HEK293T (cell line): ENCODE measurements at regions not wholly inside any gene's neighbourhood (a gene's known extent, or its start where the extent isn't known, plus 50 kb on each side); places are given as distances from the start of the nearest gene placed in this dataset.

Experiments used
- CTCF ChIA-PET: fragments of 350-600 bp; formaldehyde crosslinking; extraction: SDS; loops from one replicate; lab custom pipeline; 2021; ENCODE audit warnings: antibody characterized with exemption, inconsistent platforms; lab: Yijun Ruan, JAX
- POLR2A ChIA-PET: fragments of 350-600 bp; formaldehyde crosslinking; extraction: SDS; loops from one replicate; lab custom pipeline; 2020; ENCODE audit warnings: antibody characterized with exemption, inconsistent platforms; lab: Yijun Ruan, JAX
- DNase-seq: peaks from one replicate; pipeline ENCODE4 v3.0.0; 2012; ENCODE audit warnings: mixed read lengths; ENCODE audit errors: extremely low spot score
- ARNT ChIP-seq: fragments of 450-650 bp; IDR thresholded peaks from 2 replicates; pipeline ENCODE4 v1.6.1; 2017; ENCODE audit warnings: mild to moderate bottlenecking
- BHLHE40 ChIP-seq: fragments of 450-650 bp; IDR thresholded peaks from 2 replicates; pipeline ENCODE4 v1.6.1; 2016; ENCODE audit warnings: mild to moderate bottlenecking, moderate library complexity, borderline replicate concordance
- CTBP1 ChIP-seq: fragments of 450-650 bp; IDR thresholded peaks from 2 replicates; pipeline ENCODE4 v1.6.1; 2016; ENCODE audit warnings: borderline replicate concordance
- ELF4 ChIP-seq: fragments of 450-650 bp; IDR thresholded peaks from 2 replicates; pipeline ENCODE4 v1.6.1; 2017; ENCODE audit warnings: antibody characterized with exemption
- FOXA1 ChIP-seq: fragments of 450-650 bp; IDR thresholded peaks from 2 replicates; pipeline ENCODE4 v1.6.1; 2016; ENCODE audit warnings: mild to moderate bottlenecking
- FOXK2 ChIP-seq: fragments of 450-650 bp; IDR thresholded peaks from 2 replicates; pipeline ENCODE4 v1.6.1; 2016; ENCODE audit warnings: mild to moderate bottlenecking
- FOXM1 ChIP-seq: fragments of 450-650 bp; IDR thresholded peaks from 2 replicates; pipeline ENCODE4 v1.6.1; 2017; ENCODE audit warnings: mild to moderate bottlenecking, borderline replicate concordance
- HDGF ChIP-seq: fragments of 450-650 bp; IDR thresholded peaks from 2 replicates; pipeline ENCODE4 v1.6.1; 2017; ENCODE audit warnings: antibody characterized with exemption, borderline replicate concordance
- L3MBTL2 ChIP-seq: fragments of 450-650 bp; conservative IDR thresholded peaks from 2 replicates; pipeline ENCODE4 v1.6.1; 2016; ENCODE audit warnings: mild to moderate bottlenecking
- LEF1 ChIP-seq: fragments of 450-650 bp; IDR thresholded peaks from 2 replicates; pipeline ENCODE4 v1.6.1; 2017; ENCODE audit warnings: mild to moderate bottlenecking, borderline replicate concordance
- NFRKB ChIP-seq: fragments of 450-650 bp; IDR thresholded peaks from 2 replicates; pipeline ENCODE4 v1.6.1; 2016; ENCODE audit warnings: mild to moderate bottlenecking, moderate library complexity
- PKNOX1 ChIP-seq: fragments of 450-650 bp; IDR thresholded peaks from 2 replicates; pipeline ENCODE4 v1.6.1; 2016
- SP1 ChIP-seq: fragments of 450-650 bp; IDR thresholded peaks from 2 replicates; pipeline ENCODE4 v1.6.1; 2017
- SUZ12 ChIP-seq: fragments of 450-650 bp; IDR thresholded peaks from 2 replicates; pipeline ENCODE4 v1.6.1; 2016; ENCODE audit warnings: mild to moderate bottlenecking
- TARDBP ChIP-seq: fragments of 450-650 bp; IDR thresholded peaks from 2 replicates; pipeline ENCODE4 v1.6.1; 2016
- ZNF384 ChIP-seq: fragments of 450-650 bp; IDR thresholded peaks from 2 replicates; pipeline ENCODE4 v1.6.1; 2016

- TF ChIP-seq ELF4 (no peak), ZNF384 (no peak), FOXA1 (no peak), SUZ12 (no peak), FOXM1 (no peak), ARNT (no peak), HDGF (no peak), LEF1 (no peak), CTBP1 (no peak), NFRKB (no peak), TARDBP (no peak), BHLHE40 (no peak), SP1 (no peak), FOXK2 (no peak), PKNOX1 (no peak), L3MBTL2 (no peak)
- ChIA-PET CTCF (no interaction called here), POLR2A (no interaction called here)
- DNase-seq, result no peak
Observed at GRCh38 chr13:107886118-107886517, 329.2 kb downstream of the LIG4 start.

- TF ChIP-seq L3MBTL2 (no peak), CTBP1 (no peak)
- POLR2A ChIA-PET, result no interaction called here
- CTCF ChIA-PET, result no interaction called here
- no peak for DNase-seq
Observed at GRCh38 chr13:107884564-107884963, 330.8 kb downstream of the LIG4 start.

- TF ChIP-seq ARNT (no peak), FOXK2 (no peak), LEF1 (no peak), HDGF (no peak), FOXM1 (no peak), TARDBP (no peak), ELF4 (no peak), NFRKB (no peak)
- ChIA-PET CTCF (no interaction called here), POLR2A (no interaction called here)
- DNase-seq, result no peak
Observed at GRCh38 chr13:107883561-107884175, 331.7 kb downstream of the LIG4 start.

- ChIA-PET CTCF (no interaction called here), POLR2A (no interaction called here)
- DNase-seq, result no peak
- TF ChIP-seq ELF4 (no peak), SP1 (no peak), FOXK2 (no peak), CTBP1 (no peak), HDGF (no peak), SUZ12 (no peak)
Observed at GRCh38 chr13:107882708-107883560, 332.4 kb downstream of the LIG4 start.

- no peak for DNase-seq
- POLR2A ChIA-PET, result no interaction called here
- TF ChIP-seq FOXK2 (no peak), L3MBTL2 (no peak), FOXM1 (no peak), PKNOX1 (no peak), FOXA1 (no peak)
- CTCF ChIA-PET, result no interaction called here
Observed at GRCh38 chr13:107881362-107881761, 334.0 kb downstream of the LIG4 start.

GRCh38 chr13:107874456-107874855 lies 340.9 kb downstream of the LIG4 start:
- ChIA-PET CTCF (no interaction called here), POLR2A (no interaction called here)
- DNase-seq, result no peak
- TF ChIP-seq ARNT (no peak), PKNOX1 (no peak), SP1 (no peak)

GRCh38 chr13:107873926-107874325 lies 341.4 kb downstream of the LIG4 start:
- no peak for DNase-seq

More at GRCh38 chr13:107873926-107874325, 341.4 kb downstream of the LIG4 start:
- no peak for TF ChIP-seq CTBP1
- no peak for TF ChIP-seq SP1
- no peak for TF ChIP-seq ELF4
- no peak for TF ChIP-seq HDGF
- TF ChIP-seq LEF1, result no peak
- TF ChIP-seq BHLHE40, result no peak
- no peak for TF ChIP-seq FOXM1
- no peak for TF ChIP-seq ZNF384
- TF ChIP-seq L3MBTL2, result no peak
- TF ChIP-seq PKNOX1, result no peak
- TF ChIP-seq TARDBP, result no peak
- TF ChIP-seq FOXA1, result no peak
- CTCF ChIA-PET, result no interaction called here
- POLR2A ChIA-PET, result no interaction called here
